Hepatocyte (in vitro differentiated cells): ENCODE measurements at regions not wholly inside any gene's neighbourhood (a gene's known extent, or its start where the extent isn't known, plus 50 kb on each side); places are given as distances from the start of the nearest gene placed in this dataset.

Experiments used
- DNase-seq: peaks from one replicate; pipeline ENCODE4 v3.0.0-alpha.2; 2016; ENCODE audit warnings: low spot score
- H2AFZ ChIP-seq: fragments of 200-600 bp; sonication (generic); 2 replicates; pipeline ENCODE4 v1.6.0; 2016; ENCODE audit warnings: antibody characterized with exemption, mild to moderate bottlenecking
- H3K27ac ChIP-seq: fragments of 200-600 bp; sonication (generic); 2 replicates; pipeline ENCODE4 v1.5.1; 2016; ENCODE audit warnings: mild to moderate bottlenecking
- H3K27me3 ChIP-seq: fragments of 200-600 bp; sonication (generic); 2 replicates; pipeline ENCODE4 v1.6.1; 2016
- H3K36me3 ChIP-seq: fragments of 200-600 bp; sonication (generic); replicated peaks from 2 replicates; pipeline ENCODE4 v1.5.1; 2016; ENCODE audit warnings: low read depth; ENCODE audit not compliant: insufficient read depth
- H3K4me1 ChIP-seq: fragments of 200-600 bp; sonication (generic); 2 replicates; pipeline ENCODE4 v1.5.1; 2016; ENCODE audit warnings: mild to moderate bottlenecking, moderate library complexity; ENCODE audit not compliant: insufficient read depth
- H3K4me2 ChIP-seq: fragments of 200-600 bp; sonication (generic); 2 replicates; pipeline ENCODE4 v1.6.0; 2016
- H3K4me3 ChIP-seq: fragments of 200-600 bp; sonication (generic); 2 replicates; pipeline ENCODE4 v1.5.1; 2016; ENCODE audit warnings: mild to moderate bottlenecking
- H3K79me2 ChIP-seq: fragments of 200-600 bp; sonication (generic); 2 replicates; pipeline ENCODE4 v1.6.0; 2017; ENCODE audit warnings: mild to moderate bottlenecking
- H3K9me2 ChIP-seq: fragments of 200-600 bp; sonication (generic); replicated peaks from 2 replicates; pipeline ENCODE4 v1.6.0; 2017; ENCODE audit warnings: mild to moderate bottlenecking; ENCODE audit not compliant: insufficient read depth
- H3K9me3 ChIP-seq: fragments of 200-600 bp; sonication (generic); 2 replicates; pipeline ENCODE4 v1.5.1; 2016; ENCODE audit warnings: low read depth, mild to moderate bottlenecking
- H4K20me1 ChIP-seq: fragments of 200-600 bp; sonication (generic); 2 replicates; pipeline ENCODE4 v1.6.0; 2016; ENCODE audit warnings: mild to moderate bottlenecking; ENCODE audit not compliant: insufficient read depth, poor library complexity, severe bottlenecking
- CTCF ChIP-seq: fragments of 200-600 bp; sonication (generic); IDR thresholded peaks from 2 replicates; pipeline ENCODE4 v1.5.1; 2016; ENCODE audit warnings: antibody characterized with exemption, mild to moderate bottlenecking; ENCODE audit not compliant: poor library complexity
- EZH2 ChIP-seq: fragments of 200-600 bp; sonication (generic); IDR thresholded peaks from 2 replicates; pipeline ENCODE4 v1.6.1; 2016; ENCODE audit warnings: antibody characterized with exemption, mild to moderate bottlenecking, borderline replicate concordance
- EZH2phosphoT487 ChIP-seq: fragments of 200-600 bp; sonication (generic); IDR thresholded peaks from one replicate; pipeline ENCODE4 v1.6.1; 2018; ENCODE audit warnings: antibody characterized with exemption, mild to moderate bottlenecking, low read depth, moderate library complexity; ENCODE audit not compliant: unreplicated experiment, severe bottlenecking
- WGBS: methylation state at CpG from one replicate; pipeline ENCODE4 v1.1.6; 2016; ENCODE audit warnings: low lambda C conversion rate; ENCODE audit errors: missing lambda C conversion rate; 5-methylcytosine and 5-hydroxymethylcytosine counted together

GRCh38 chr15:47639042-47639441, 78.3 kb upstream of the SEMA6D start:
- Histone ChIP-seq H3K36me3 (no peaks in the 10 kb centered on the region), H3K27ac (no peak overlapping the region), H3K4me3 (no peak overlapping the region), H2AFZ (no peak overlapping the region), H3K9me3 (no peaks in the 10 kb centered on the region), H3K4me2 (no peak overlapping the region), H3K4me1 (no peaks in the 10 kb centered on the region), H4K20me1 (no peaks in the 10 kb centered on the region), H3K9me2 (no peaks in the 10 kb centered on the region), H3K79me2 (no peaks in the 10 kb centered on the region), H3K27me3 (no peaks in the 10 kb centered on the region)
- 72% methylated on average over 1 of the region's 1 CpG for WGBS
- no peak for DNase-seq
- TF ChIP-seq CTCF (no peak), EZH2 (no peak), EZH2phosphoT487 (no peak)

GRCh38 chr15:47640079-47640478, 77.2 kb upstream of the SEMA6D start:
- Histone ChIP-seq H4K20me1 (no peaks in the 10 kb centered on the region), H3K9me3 (no peaks in the 10 kb centered on the region), H3K4me2 (no peak overlapping the region), H3K36me3 (no peaks in the 10 kb centered on the region), H3K79me2 (no peaks in the 10 kb centered on the region), H3K4me1 (no peaks in the 10 kb centered on the region), H2AFZ (no peak overlapping the region), H3K27me3 (no peaks in the 10 kb centered on the region), H3K9me2 (no peaks in the 10 kb centered on the region), H3K27ac (no peak overlapping the region), H3K4me3 (no peak overlapping the region)
- no peak for DNase-seq
- 81% methylated on average over 5 of the region's 5 CpGs for WGBS
- TF ChIP-seq EZH2 (no peak), EZH2phosphoT487 (no peak), CTCF (no peak)

GRCh38 chr15:47640901-47641300, 76.4 kb upstream of the SEMA6D start:
- no peaks in the 10 kb centered on the region for H3K27me3 ChIP-seq
- no peaks in the 10 kb centered on the region for H3K79me2 ChIP-seq
- DNase-seq = no peak
- H3K9me2 ChIP-seq = no peaks in the 10 kb centered on the region
- no peaks in the 10 kb centered on the region for H4K20me1 ChIP-seq
- H3K9me3 ChIP-seq = no peaks in the 10 kb centered on the region
- TF ChIP-seq CTCF = no peak
- no peak for TF ChIP-seq EZH2phosphoT487
- TF ChIP-seq EZH2 = no peak
- no peaks in the 10 kb centered on the region for H3K4me1 ChIP-seq
- no peak overlapping the region for H2AFZ ChIP-seq
- no peak overlapping the region for H3K27ac ChIP-seq
- 70% methylated on average over 7 of the region's 7 CpGs for WGBS
- no peak overlapping the region for H3K4me2 ChIP-seq
- no peak overlapping the region for H3K4me3 ChIP-seq
- H3K36me3 ChIP-seq = no peaks in the 10 kb centered on the region

- 89% methylated on average over 3 of the region's 3 CpGs for WGBS
- Histone ChIP-seq H3K79me2 (no peaks in the 10 kb centered on the region), H3K27ac (no peak overlapping the region), H3K4me3 (no peak overlapping the region), H3K9me2 (no peaks in the 10 kb centered on the region), H3K36me3 (no peaks in the 10 kb centered on the region), H3K4me2 (no peak overlapping the region), H3K27me3 (no peaks in the 10 kb centered on the region), H2AFZ (no peak overlapping the region), H3K4me1 (no peaks in the 10 kb centered on the region), H4K20me1 (no peaks in the 10 kb centered on the region), H3K9me3 (no peaks in the 10 kb centered on the region)
- TF ChIP-seq EZH2 (no peak), CTCF (no peak), EZH2phosphoT487 (no peak)
- no peak for DNase-seq
These were observed 72.6 kb upstream of the SEMA6D start for GRCh38 chr15:47644722-47645121.
